ENCODE measurements at regions not wholly inside any gene's neighbourhood (a gene's known extent, or its start where the extent isn't known, plus 50 kb on each side); places are given as distances from the start of the nearest gene placed in this dataset.

DNA sequence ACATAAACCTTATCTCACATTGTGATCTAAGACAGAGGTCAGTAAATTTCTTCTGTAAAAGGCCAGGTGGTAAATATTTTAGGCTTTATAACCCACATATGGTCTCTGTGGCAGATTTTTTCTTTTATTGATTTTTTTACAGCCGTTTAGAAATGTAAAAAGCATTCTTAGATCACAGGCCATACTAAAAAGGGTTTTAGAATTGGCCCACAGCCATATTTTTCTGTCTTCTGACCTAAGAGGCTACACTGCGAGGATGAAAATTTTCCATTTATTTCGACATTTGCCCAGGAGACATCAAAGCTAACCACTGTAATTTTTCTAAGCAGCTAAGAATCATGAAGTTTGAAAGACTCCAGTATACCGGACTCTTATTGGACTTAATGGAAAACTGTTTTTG is 377.2 kb upstream of the SGO1 start:
- TF ChIP-seq, protein P1, sequence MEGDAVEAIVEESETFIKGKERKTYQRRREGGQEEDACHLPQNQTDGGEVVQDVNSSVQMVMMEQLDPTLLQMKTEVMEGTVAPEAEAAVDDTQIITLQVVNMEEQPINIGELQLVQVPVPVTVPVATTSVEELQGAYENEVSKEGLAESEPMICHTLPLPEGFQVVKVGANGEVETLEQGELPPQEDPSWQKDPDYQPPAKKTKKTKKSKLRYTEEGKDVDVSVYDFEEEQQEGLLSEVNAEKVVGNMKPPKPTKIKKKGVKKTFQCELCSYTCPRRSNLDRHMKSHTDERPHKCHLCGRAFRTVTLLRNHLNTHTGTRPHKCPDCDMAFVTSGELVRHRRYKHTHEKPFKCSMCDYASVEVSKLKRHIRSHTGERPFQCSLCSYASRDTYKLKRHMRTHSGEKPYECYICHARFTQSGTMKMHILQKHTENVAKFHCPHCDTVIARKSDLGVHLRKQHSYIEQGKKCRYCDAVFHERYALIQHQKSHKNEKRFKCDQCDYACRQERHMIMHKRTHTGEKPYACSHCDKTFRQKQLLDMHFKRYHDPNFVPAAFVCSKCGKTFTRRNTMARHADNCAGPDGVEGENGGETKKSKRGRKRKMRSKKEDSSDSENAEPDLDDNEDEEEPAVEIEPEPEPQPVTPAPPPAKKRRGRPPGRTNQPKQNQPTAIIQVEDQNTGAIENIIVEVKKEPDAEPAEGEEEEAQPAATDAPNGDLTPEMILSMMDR (IDR thresholded peaks at IDR 0.05; ENCODE audit: poor library complexity, severe bottlenecking) = no peak
- TF ChIP-seq SMC3 (conservative IDR thresholded peaks at IDR 0.05; ENCODE audit: poor library complexity) (no peak), EZH2 (IDR thresholded peaks at IDR 0.05; ENCODE audit: borderline replicate concordance, insufficient read depth, low read length, poor library complexity, severe bottlenecking) (no peak), POLR2AphosphoS5 (IDR thresholded peaks at IDR 0.05) (no peak), EP300 (conservative IDR thresholded peaks at IDR 0.05; ENCODE audit: poor library complexity, severe bottlenecking) (no peak)

Data from neural cell (in vitro differentiated cells).